HepG2 (cell line): ENCODE measurements at regions not wholly inside any gene's neighbourhood (a gene's known extent, or its start where the extent isn't known, plus 50 kb on each side); places are given as distances from the start of the nearest gene placed in this dataset.

Experiments
- ATAC-seq: fragments of 200-7000 bp; cut with Tn5 transposase; 3 replicates; pipeline ENCODE4 v1.9.1; 2020; ENCODE audit warnings: mild to moderate bottlenecking, moderate library complexity
- BruUV-seq: library from RNA; stranded (reverse); fragments of 400-500 nt; replicated peaks from 2 replicates; lab custom pipeline; 2021; lab: Mats Ljungman, UMichigan
- CTCF ChIA-PET: fragments of 300-600 bp; formaldehyde crosslinking; extraction: SDS; loops from one replicate; lab custom pipeline; 2021; ENCODE audit warnings: low total read pairs, inconsistent platforms, low intra/inter-chr PET ratio; lab: Yijun Ruan, JAX
- POLR2A ChIA-PET: fragments of 350-600 bp; sonication (Branson Sonifier 250); formaldehyde crosslinking; loops from one replicate; lab custom pipeline; 2020; ENCODE audit warnings: antibody characterized with exemption, inconsistent platforms; lab: Yijun Ruan, JAX
- DNase-seq: peaks from one replicate; pipeline ENCODE4 v3.0.0-alpha.2; 2015; ENCODE audit warnings: low spot score
- FAIRE-seq: peaks from 3 replicates; lab custom pipeline; 2011; peaks lifted over from hg19 to GRCh38; lab: Jason Lieb, UNC
- H2AFZ ChIP-seq: one replicate; pipeline ENCODE4 v1.6.1; 2011; ENCODE audit warnings: low read length, inconsistent platforms
- H3K27ac ChIP-seq: fragments of 300-600 bp; 3 replicates; pipeline ENCODE4 v1.8.0; 2011; ENCODE audit warnings: mixed run types, mild to moderate bottlenecking, mixed read lengths, low read length, inconsistent platforms; ENCODE audit not compliant: insufficient read depth; ENCODE audit errors: extremely low read length
- H3K27me3 ChIP-seq, 2 experiments: fragments of 200-600 bp in 1 of 2; 2 replicates in 1 of 2; 3 replicates in 1 of 2; pipeline versions ENCODE4 v1.6.0 to v1.8.0; 2011; ENCODE audit warnings: low read length in 2 of 2, mild to moderate bottlenecking in 2 of 2, moderate library complexity in 2 of 2, inconsistent platforms in 1 of 2; ENCODE audit not compliant: insufficient read depth in 2 of 2, control insufficient read depth in 1 of 2
- H3K36me3 ChIP-seq, 2 experiments: fragments of 200-600 bp in 1 of 2; replicated peaks in 1 of 2; 2 replicates in 1 of 2; 3 replicates in 1 of 2; pipeline versions ENCODE4 v1.5.1 to v1.8.0; 2011; ENCODE audit warnings: low read length in 2 of 2, inconsistent platforms in 1 of 2; ENCODE audit not compliant: insufficient read depth in 2 of 2, control insufficient read depth in 1 of 2
- H3K4me1 ChIP-seq: 2 replicates; pipeline ENCODE4 v1.5.1; 2012; ENCODE audit warnings: low read length, inconsistent platforms; ENCODE audit not compliant: insufficient read depth
- H3K4me2 ChIP-seq: 2 replicates; pipeline ENCODE4 v1.6.0; 2011; ENCODE audit warnings: low read depth, low read length, inconsistent platforms
- H3K4me3 ChIP-seq, 3 experiments: fragments of 200-600 bp in 1 of 3; sonication (generic), shearing (Covaris generic) in 1 of 3; replicated peaks in 1 of 3; 2 replicates each; pipeline ENCODE4 v1.5.1; 2011 to 2016; ENCODE audit warnings: low read length in 3 of 3, inconsistent platforms in 2 of 3, low read depth in 2 of 3, mild to moderate bottlenecking in 2 of 3, control low read depth in 1 of 3, mixed read lengths in 1 of 3; ENCODE audit not compliant: insufficient read depth in 1 of 3
- H3K79me2 ChIP-seq: one replicate; pipeline ENCODE4 v1.6.1; 2011; ENCODE audit warnings: low read length, inconsistent platforms; ENCODE audit not compliant: insufficient read depth
- H3K9ac ChIP-seq: 2 replicates; pipeline ENCODE4 v1.6.0; 2011; ENCODE audit warnings: mild to moderate bottlenecking, low read depth, low read length, inconsistent platforms; ENCODE audit not compliant: insufficient read depth
- H3K9me3 ChIP-seq: 2 replicates; pipeline ENCODE4 v1.5.1; 2012; ENCODE audit warnings: mild to moderate bottlenecking, low read length
- H4K20me1 ChIP-seq: 2 replicates; pipeline ENCODE4 v1.6.0; 2011; ENCODE audit warnings: inconsistent platforms, mild to moderate bottlenecking, low read length, moderate library complexity; ENCODE audit not compliant: insufficient read depth
- AHDC1 ChIP-seq: sonication (generic); formaldehyde crosslinking; IDR thresholded peaks from 2 replicates; pipeline ENCODE4 v1.5.1; 2020; ENCODE audit warnings: mild to moderate bottlenecking, missing genetic modification reagents, borderline replicate concordance
- HNF4A ChIP-seq: sonication (generic); formaldehyde crosslinking; IDR thresholded peaks from 2 replicates; pipeline ENCODE4 v1.4.0; 2020; ENCODE audit warnings: missing genetic modification reagents
- MAFF ChIP-seq: IDR thresholded peaks from 2 replicates; pipeline ENCODE4 v1.6.1; 2011; ENCODE audit warnings: low read depth, low read length, improper control_type of control experiment
- MAFK ChIP-seq, 2 experiments: IDR thresholded peaks in 1 of 2; conservative IDR thresholded peaks in 1 of 2; 2 replicates each; pipeline ENCODE4 v1.6.1; 2011; ENCODE audit warnings: improper control_type of control experiment in 2 of 2, low read length in 2 of 2
- MIXL1 ChIP-seq: IDR thresholded peaks from 2 replicates; pipeline ENCODE4 v1.6.1; 2016
- TARDBP ChIP-seq: sonication (generic); formaldehyde crosslinking; IDR thresholded peaks from 2 replicates; pipeline ENCODE4 v1.8.0; 2022; ENCODE audit warnings: mild to moderate bottlenecking, missing genetic modification reagents
- ZNF614 ChIP-seq: IDR thresholded peaks from 2 replicates; pipeline ENCODE4 v1.6.1; 2018; ENCODE audit warnings: missing biosample characterization, missing genetic modification reagents, inconsistent platforms, borderline replicate concordance
- in situ Hi-C: cut with HindIII; loops from 2 replicates; pipeline ENCODE4 v1.10.0; 2017; ENCODE audit warnings: low pct_unique_long_range_greater_than_20kb; ENCODE audit not compliant: extremely low pct_ligation_motif_present
- intact Hi-C: fragments of 100-400 bp; cut with micrococcal nuclease; formaldehyde crosslinking; loops from one replicate; pipeline ENCODE4 v1.10.0; 2022; ENCODE audit not compliant: unreplicated experiment

- peak; percentile 48; the same call in 1 of the 2 replicates for TF ChIP-seq AHDC1 (CRISPR knock-in tag)
- peak; percentile 14; the same call in 1 of the 2 replicates for TF ChIP-seq MIXL1 (CRISPR knock-in tag)
- peak; percentile 18; the same call in 1 of the 2 replicates for TF ChIP-seq HNF4A (CRISPR knock-in tag)
- TF ChIP-seq TARDBP (CRISPR knock-in tag) = 0 out of 2 replicates have a peak, but pooled peaks have one; percentile 20
These were observed 267.4 kb downstream of the ZWINT start (continued) for GRCh38 chr10:56093645-56094044.

- no TSS peak for BruUV-seq
- TF ChIP-seq ZNF614 (no peak), MAFK (conservative IDR thresholded peaks at IDR 0.05 in 1 of 2, IDR thresholded peaks at IDR 0.05 in 1 of 2; ENCODE audit: low read length in 2 of 2) (peak; percentile 44 to 54), MAFF (peak; percentile 37)
- in situ Hi-C loops = no loop called here
These were observed 269.2 kb downstream of the ZWINT start for GRCh38 chr10:56091872-56092271.

More at GRCh38 chr10:56091872-56092271, 269.2 kb downstream of the ZWINT start:
- CTCF ChIA-PET = no interaction called here
- Histone ChIP-seq H4K20me1 (no peaks in the 10 kb centered on the region), H3K4me1 (no peaks in the 10 kb centered on the region), H3K9me3 (peaks cover 18% of the 10 kb centered on the region), H3K27ac (no peak overlapping the region), H3K4me2 (no peak overlapping the region), H3K36me3 (no peaks in the 10 kb centered on the region), H2AFZ (no peak overlapping the region), H3K79me2 (no peaks in the 10 kb centered on the region), H3K27me3 (peaks cover 1 to 2% of the 10 kb centered on the region in 2 experiments; a peak in 3 of 5 replicates), H3K9ac (no peak overlapping the region), H3K4me3 (no peak overlapping the region)
- intact Hi-C loops = no loop called here
- FAIRE-seq (no peak), ATAC-seq (no peak), DNase-seq (no peak)
- POLR2A ChIA-PET = no interaction called here
